Activated naive CD8-positive, alpha-beta T cell treated with anti-CD3 and anti-CD28 coated beads for 36 hours (primary cell): ENCODE measurements at regions not wholly inside any gene's neighbourhood (a gene's known extent, or its start where the extent isn't known, plus 50 kb on each side); places are given as distances from the start of the nearest gene placed in this dataset.

Experiments
- DNase-seq: peaks from one replicate; pipeline ENCODE4 v3.0.0; 2021
- H3K27ac Mint-ChIP-seq: one replicate; pipeline ENCODE4 v1.8.0; 2022; ENCODE audit warnings: mild to moderate bottlenecking, moderate library complexity, mixed read lengths
- H3K27me3 Mint-ChIP-seq: one replicate; pipeline ENCODE4 v1.8.0; 2022; ENCODE audit warnings: mild to moderate bottlenecking, mixed read lengths
- H3K36me3 Mint-ChIP-seq: one replicate; pipeline ENCODE4 v1.8.0; 2021; ENCODE audit warnings: mild to moderate bottlenecking, mixed read lengths
- H3K4me1 Mint-ChIP-seq: one replicate; pipeline ENCODE4 v1.8.0; 2021; ENCODE audit warnings: mixed read lengths
- H3K4me3 Mint-ChIP-seq: one replicate; pipeline ENCODE4 v1.8.0; 2022; ENCODE audit warnings: mild to moderate bottlenecking, moderate library complexity, mixed read lengths
- H3K9me3 Mint-ChIP-seq: one replicate; pipeline ENCODE4 v1.8.0; 2022; ENCODE audit warnings: mixed read lengths

- no peaks in the 10 kb centered on the region for H3K36me3 Mint-ChIP-seq
- no peak for DNase-seq
- H3K27me3 Mint-ChIP-seq = no peaks in the 10 kb centered on the region
- H3K4me3 Mint-ChIP-seq = no peak overlapping the region
- H3K4me1 Mint-ChIP-seq = no peaks in the 10 kb centered on the region
- H3K27ac Mint-ChIP-seq = no peak overlapping the region
- peaks cover 4% of the 10 kb centered on the region for H3K9me3 Mint-ChIP-seq
Measured at GRCh38 chr16:8373676-8374431, 216.5 kb downstream of the TMEM114 start.

DNA sequence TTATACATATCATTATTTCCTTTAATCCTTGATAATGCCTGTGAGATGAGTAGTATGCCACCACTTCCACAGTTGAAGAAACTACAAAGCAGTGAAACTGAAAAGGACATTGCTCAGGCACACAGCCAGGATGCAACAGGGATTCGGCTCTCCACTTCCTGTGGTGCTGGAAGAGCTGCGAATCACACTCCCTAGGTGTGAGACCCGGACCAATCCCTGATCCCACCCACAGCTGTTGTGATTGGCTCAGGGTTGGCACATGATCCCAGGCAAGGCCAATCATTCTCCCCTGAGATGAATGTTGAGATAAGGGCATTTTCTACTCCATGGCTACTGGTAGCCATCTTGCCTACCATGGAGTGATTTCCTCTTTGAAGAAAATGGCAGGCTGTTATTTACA lies 218.2 kb downstream of the TMEM114 start:
- Mint-ChIP-seq H3K4me3 (no peak overlapping the region), H3K27me3 (no peaks in the 10 kb centered on the region), H3K27ac (no peak overlapping the region), H3K36me3 (no peaks in the 10 kb centered on the region), H3K9me3 (no peaks in the 10 kb centered on the region), H3K4me1 (no peaks in the 10 kb centered on the region)
- no peak for DNase-seq

GRCh38 chr16:8370374-8371270 lies 219.7 kb downstream of the TMEM114 start:
- H3K9me3 Mint-ChIP-seq = no peaks in the 10 kb centered on the region
- H3K27me3 Mint-ChIP-seq = no peaks in the 10 kb centered on the region
- no peak for DNase-seq
- no peak overlapping the region for H3K27ac Mint-ChIP-seq
- H3K4me3 Mint-ChIP-seq = no peak overlapping the region
- H3K36me3 Mint-ChIP-seq = no peaks in the 10 kb centered on the region
- no peaks in the 10 kb centered on the region for H3K4me1 Mint-ChIP-seq

DNA sequence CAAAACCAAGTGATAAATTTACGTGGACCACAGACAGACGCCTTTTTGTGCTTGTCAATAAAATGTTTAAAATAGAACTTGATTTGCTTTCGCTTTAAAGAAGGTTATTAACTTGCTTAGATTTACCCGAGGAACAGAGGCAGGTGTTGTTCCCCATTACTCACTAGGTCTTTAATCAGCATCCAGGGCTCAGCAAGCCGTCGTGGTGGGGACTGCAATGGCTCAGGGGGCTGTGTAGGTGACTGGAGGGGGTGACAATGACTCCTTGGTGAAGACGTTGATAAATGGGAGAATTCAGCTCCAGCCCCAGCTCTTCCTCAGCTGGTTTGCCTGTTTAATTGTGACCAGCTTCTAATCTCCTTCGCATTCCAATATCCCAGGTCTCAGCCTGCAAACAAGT lies 231.4 kb downstream of the TMEM114 start:
- Mint-ChIP-seq H3K4me3 (no peak overlapping the region), H3K27ac (no peak overlapping the region), H3K9me3 (no peaks in the 10 kb centered on the region), H3K27me3 (no peaks in the 10 kb centered on the region), H3K4me1 (no peaks in the 10 kb centered on the region), H3K36me3 (no peaks in the 10 kb centered on the region)
- DNase-seq = no peak

DNA sequence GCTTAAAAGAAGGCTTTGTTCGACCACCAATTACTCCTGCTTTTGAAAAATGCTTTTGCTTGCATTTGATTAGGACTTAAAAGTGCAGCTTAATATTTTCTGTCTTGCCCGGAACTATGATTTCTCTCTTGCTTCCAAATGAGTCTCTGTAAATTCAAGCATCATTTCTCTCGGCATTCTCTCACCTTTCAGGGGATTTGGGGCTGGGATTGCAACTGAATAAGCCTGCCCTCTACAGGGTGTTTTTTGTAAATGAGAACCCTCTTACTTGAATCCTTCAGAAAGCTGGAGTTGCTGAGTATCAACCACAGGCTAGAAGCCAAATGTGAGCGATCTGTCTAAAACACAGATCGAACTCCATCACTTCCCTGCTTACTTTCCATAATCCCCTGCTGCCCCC lies 234.6 kb downstream of the TMEM114 start:
- no peak overlapping the region for H3K27ac Mint-ChIP-seq
- no peak overlapping the region for H3K4me3 Mint-ChIP-seq
- no peaks in the 10 kb centered on the region for H3K4me1 Mint-ChIP-seq
- DNase-seq = no peak
- no peaks in the 10 kb centered on the region for H3K27me3 Mint-ChIP-seq
- no peaks in the 10 kb centered on the region for H3K9me3 Mint-ChIP-seq
- H3K36me3 Mint-ChIP-seq = no peaks in the 10 kb centered on the region

- Mint-ChIP-seq H3K27me3 (no peaks in the 10 kb centered on the region), H3K4me1 (no peaks in the 10 kb centered on the region), H3K36me3 (no peaks in the 10 kb centered on the region), H3K9me3 (peaks cover 6% of the 10 kb centered on the region), H3K4me3 (no peak overlapping the region), H3K27ac (no peak overlapping the region)
- DNase-seq = no peak
Measured at GRCh38 chr16:8346294-8346693, 244.0 kb downstream of the TMEM114 start.

- no peaks in the 10 kb centered on the region for H3K27me3 Mint-ChIP-seq
- H3K4me1 Mint-ChIP-seq = no peaks in the 10 kb centered on the region
- H3K9me3 Mint-ChIP-seq = peaks cover 10% of the 10 kb centered on the region
- H3K36me3 Mint-ChIP-seq = no peaks in the 10 kb centered on the region
- no peak overlapping the region for H3K27ac Mint-ChIP-seq
- DNase-seq = no peak
- no peak overlapping the region for H3K4me3 Mint-ChIP-seq
Measured at GRCh38 chr16:8342276-8342675, 248.0 kb downstream of the TMEM114 start.

GRCh38 chr16:8330761-8331160 lies 259.6 kb downstream of the TMEM114 start:
- DNase-seq = no peak
- Mint-ChIP-seq H3K4me1 (no peaks in the 10 kb centered on the region), H3K27ac (no peak overlapping the region), H3K4me3 (no peak overlapping the region), H3K27me3 (no peaks in the 10 kb centered on the region), H3K36me3 (no peaks in the 10 kb centered on the region), H3K9me3 (peaks cover 5% of the 10 kb centered on the region)

- H3K9me3 Mint-ChIP-seq = peaks cover 4% of the 10 kb centered on the region
- no peak overlapping the region for H3K4me3 Mint-ChIP-seq
- no peak overlapping the region for H3K27ac Mint-ChIP-seq
- no peaks in the 10 kb centered on the region for H3K4me1 Mint-ChIP-seq
- no peaks in the 10 kb centered on the region for H3K36me3 Mint-ChIP-seq
- no peak for DNase-seq
- no peaks in the 10 kb centered on the region for H3K27me3 Mint-ChIP-seq
Measured at GRCh38 chr16:8326232-8326631, 264.1 kb downstream of the TMEM114 start.

- Mint-ChIP-seq H3K27ac (no peak overlapping the region), H3K4me1 (no peaks in the 10 kb centered on the region), H3K9me3 (peaks cover 7% of the 10 kb centered on the region), H3K36me3 (no peaks in the 10 kb centered on the region), H3K4me3 (no peak overlapping the region), H3K27me3 (no peaks in the 10 kb centered on the region)
- no peak for DNase-seq
Measured at GRCh38 chr16:8323153-8323552, 267.2 kb downstream of the TMEM114 start.

DNA sequence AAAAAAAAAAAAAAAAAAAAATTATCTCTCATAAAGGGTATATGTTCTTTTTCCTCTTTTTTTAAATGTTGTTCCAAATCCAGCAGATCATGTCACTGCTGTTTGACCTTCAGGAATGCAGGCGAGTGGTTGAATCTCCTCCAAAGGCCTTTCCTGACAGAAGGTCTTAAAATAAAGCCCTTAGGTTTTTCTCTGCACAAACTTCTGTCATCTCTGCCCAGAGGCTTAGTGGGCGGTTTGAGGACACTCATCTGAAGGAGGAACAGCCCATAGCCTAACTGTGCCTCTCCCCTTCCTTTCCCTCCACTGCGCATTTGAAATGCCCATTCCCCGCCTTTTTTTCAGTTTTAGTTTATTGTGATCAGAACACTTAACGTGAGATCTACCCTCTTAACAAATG lies 270.2 kb downstream of the TMEM114 start:
- DNase-seq = no peak
- Mint-ChIP-seq H3K27me3 (no peaks in the 10 kb centered on the region), H3K4me1 (no peaks in the 10 kb centered on the region), H3K36me3 (no peaks in the 10 kb centered on the region), H3K4me3 (no peak overlapping the region), H3K27ac (no peak overlapping the region), H3K9me3 (peaks cover 5% of the 10 kb centered on the region)

DNA sequence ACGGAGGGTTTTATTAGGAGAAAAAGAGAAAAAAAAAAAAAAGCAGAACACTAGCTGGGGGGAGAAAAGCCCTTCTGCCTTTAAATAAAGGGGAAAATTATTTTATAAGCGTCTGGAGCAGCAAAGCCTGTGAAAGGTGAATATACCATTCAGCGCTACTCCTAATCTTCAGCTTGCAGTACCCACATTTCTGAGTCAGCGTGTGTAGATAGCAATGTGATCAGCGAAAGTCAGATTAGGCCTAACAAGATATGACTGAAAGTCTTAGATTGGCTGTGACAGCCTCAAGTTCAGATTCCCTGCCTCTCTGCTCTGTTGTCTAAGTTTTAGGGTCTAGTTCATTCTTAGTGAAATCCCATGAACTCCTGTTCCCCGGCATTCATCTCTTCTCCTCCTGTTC lies 279.5 kb downstream of the TMEM114 start:
- DNase-seq = no peak
- Mint-ChIP-seq H3K4me3 (no peak overlapping the region), H3K27me3 (no peaks in the 10 kb centered on the region), H3K27ac (no peak overlapping the region), H3K4me1 (no peaks in the 10 kb centered on the region), H3K36me3 (no peaks in the 10 kb centered on the region), H3K9me3 (peaks cover 2% of the 10 kb centered on the region)

DNA sequence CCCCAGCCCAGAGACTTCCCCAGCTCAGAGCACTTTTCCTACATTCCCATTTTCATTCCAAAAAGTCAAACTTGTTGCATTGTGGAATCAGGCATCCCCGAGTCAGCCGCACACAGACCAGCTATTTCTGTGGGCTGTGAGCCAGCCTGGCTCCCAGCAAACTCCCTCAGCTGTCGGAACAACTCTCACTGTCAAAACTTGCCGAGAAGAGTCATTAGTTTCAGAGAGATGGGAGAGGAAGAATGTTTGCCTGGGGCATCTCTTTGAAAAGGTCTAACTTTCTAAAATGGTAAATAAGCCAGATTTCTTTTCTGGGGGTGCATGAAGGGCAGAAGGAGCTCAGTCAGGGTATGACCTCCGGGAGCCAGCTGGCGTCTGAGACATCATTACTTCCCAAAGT lies 280.0 kb downstream of the TMEM114 start:
- no peak overlapping the region for H3K4me3 Mint-ChIP-seq
- H3K4me1 Mint-ChIP-seq = no peaks in the 10 kb centered on the region
- no peak for DNase-seq
- no peaks in the 10 kb centered on the region for H3K36me3 Mint-ChIP-seq
- H3K27me3 Mint-ChIP-seq = no peaks in the 10 kb centered on the region
- peaks cover 2% of the 10 kb centered on the region for H3K9me3 Mint-ChIP-seq
- H3K27ac Mint-ChIP-seq = no peak overlapping the region

GRCh38 chr16:8305201-8305600 lies 285.1 kb downstream of the TMEM114 start:
- Mint-ChIP-seq H3K36me3 (no peaks in the 10 kb centered on the region), H3K27ac (no peak overlapping the region), H3K4me1 (no peaks in the 10 kb centered on the region), H3K4me3 (no peak overlapping the region), H3K27me3 (no peaks in the 10 kb centered on the region), H3K9me3 (peaks cover 4% of the 10 kb centered on the region)
- DNase-seq = no peak

GRCh38 chr16:8299635-8300034 lies 290.7 kb downstream of the TMEM114 start:
- no peak overlapping the region for H3K4me3 Mint-ChIP-seq
- no peak overlapping the region for H3K27ac Mint-ChIP-seq
- no peaks in the 10 kb centered on the region for H3K36me3 Mint-ChIP-seq
- no peaks in the 10 kb centered on the region for H3K27me3 Mint-ChIP-seq
- no peak for DNase-seq
- H3K4me1 Mint-ChIP-seq = no peaks in the 10 kb centered on the region
- peaks cover 2% of the 10 kb centered on the region for H3K9me3 Mint-ChIP-seq
